Activated CD8-positive, alpha-beta T cell treated with anti-CD3 and anti-CD28 coated beads, Interleukin-2, amount 10 ng/mL, durations not matched to agents 7 days and 5 days (primary cell): ENCODE measurements at regions not wholly inside any gene's neighbourhood (a gene's known extent, or its start where the extent isn't known, plus 50 kb on each side); places are given as distances from the start of the nearest gene placed in this dataset.

Experiments
- ATAC-seq: fragments of 150-1000 bp; cut with Tn5 transposase; one replicate; pipeline ENCODE4 v1.10.0; 2021; ENCODE audit warnings: moderate library complexity
- CTCF ChIA-PET: fragments of 350-600 bp; sonication (Branson Sonifier 250); formaldehyde crosslinking; loops from one replicate; lab custom pipeline; 2021; ENCODE audit warnings: antibody characterized with exemption; lab: Charles Lee
- POLR2A ChIA-PET: fragments of 350-600 bp; sonication (Branson Sonifier 250); formaldehyde crosslinking; loops from one replicate; lab custom pipeline; 2021; ENCODE audit warnings: antibody characterized with exemption; lab: Charles Lee
- DNase-seq: peaks from one replicate; pipeline ENCODE4 v3.0.0-alpha.2; 2020
- H3K27ac Mint-ChIP-seq: one replicate; pipeline ENCODE4 v1.8.0; 2021; ENCODE audit warnings: mild to moderate bottlenecking, mixed read lengths
- H3K27me3 Mint-ChIP-seq: one replicate; pipeline ENCODE4 v1.8.0; 2021; ENCODE audit warnings: low read depth, mixed read lengths
- H3K36me3 Mint-ChIP-seq: one replicate; pipeline ENCODE4 v1.8.0; 2021; ENCODE audit warnings: low read depth, mixed read lengths
- H3K4me1 Mint-ChIP-seq: one replicate; pipeline ENCODE4 v1.8.0; 2021; ENCODE audit warnings: low read depth, mixed read lengths
- H3K4me3 Mint-ChIP-seq: one replicate; pipeline ENCODE4 v1.8.0; 2021; ENCODE audit warnings: mild to moderate bottlenecking, mixed read lengths
- H3K9me3 Mint-ChIP-seq: one replicate; pipeline ENCODE4 v1.8.0; 2022; ENCODE audit warnings: mixed read lengths; ENCODE audit not compliant: insufficient read depth

DNA sequence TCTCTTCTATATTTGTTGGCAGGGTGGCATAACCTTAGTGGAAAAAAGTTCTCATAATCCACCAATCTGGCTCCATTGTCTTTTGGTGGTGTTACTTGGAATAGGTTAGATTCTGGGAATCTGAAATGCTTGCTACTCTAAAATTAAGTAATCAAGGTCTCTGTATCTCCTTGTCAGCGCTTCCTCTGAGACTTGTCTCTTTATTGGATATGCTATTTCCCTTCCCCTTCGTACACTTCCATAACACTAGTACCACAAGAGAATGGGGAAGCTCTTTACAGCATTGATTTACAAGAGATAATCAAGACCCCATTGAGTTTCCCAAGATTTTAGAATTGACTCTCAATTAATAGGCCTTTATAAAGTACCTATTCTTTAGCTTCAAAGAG is 280.2 kb downstream of the ADGB start:
- no peak overlapping the region for H3K27ac Mint-ChIP-seq
- no peak for DNase-seq
- no peaks in the 10 kb centered on the region for H3K9me3 Mint-ChIP-seq
- H3K36me3 Mint-ChIP-seq: no peaks in the 10 kb centered on the region
- no peak overlapping the region for H3K4me3 Mint-ChIP-seq
- ChIA-PET POLR2A (no interaction called here), CTCF (no interaction called here)
- H3K4me1 Mint-ChIP-seq: peaks cover 14% of the 10 kb centered on the region
- no peak for ATAC-seq
- peaks cover 3% of the 10 kb centered on the region for H3K27me3 Mint-ChIP-seq

GRCh38 chr6:146879406-146880117 is 280.8 kb downstream of the ADGB start:
- ChIA-PET CTCF (no interaction called here), POLR2A (no interaction called here)
- ATAC-seq (no peak), DNase-seq (no peak)
- H3K36me3 Mint-ChIP-seq: no peaks in the 10 kb centered on the region
- no peak overlapping the region for H3K4me3 Mint-ChIP-seq
- H3K27me3 Mint-ChIP-seq: peaks cover 3% of the 10 kb centered on the region
- peaks cover 14% of the 10 kb centered on the region for H3K4me1 Mint-ChIP-seq
- H3K27ac Mint-ChIP-seq: no peak overlapping the region
- no peaks in the 10 kb centered on the region for H3K9me3 Mint-ChIP-seq

GRCh38 chr6:146881228-146882181 is 282.7 kb downstream of the ADGB start:
- peaks cover 8% of the 10 kb centered on the region for H3K4me1 Mint-ChIP-seq
- no peak for DNase-seq
- no peaks in the 10 kb centered on the region for H3K36me3 Mint-ChIP-seq
- H3K27me3 Mint-ChIP-seq: peaks cover 3% of the 10 kb centered on the region
- no peaks in the 10 kb centered on the region for H3K9me3 Mint-ChIP-seq
- POLR2A ChIA-PET: no interaction called here
- CTCF ChIA-PET: no interaction called here
- ATAC-seq: no peak
- H3K4me3 Mint-ChIP-seq: no peak overlapping the region
- no peak overlapping the region for H3K27ac Mint-ChIP-seq

DNA sequence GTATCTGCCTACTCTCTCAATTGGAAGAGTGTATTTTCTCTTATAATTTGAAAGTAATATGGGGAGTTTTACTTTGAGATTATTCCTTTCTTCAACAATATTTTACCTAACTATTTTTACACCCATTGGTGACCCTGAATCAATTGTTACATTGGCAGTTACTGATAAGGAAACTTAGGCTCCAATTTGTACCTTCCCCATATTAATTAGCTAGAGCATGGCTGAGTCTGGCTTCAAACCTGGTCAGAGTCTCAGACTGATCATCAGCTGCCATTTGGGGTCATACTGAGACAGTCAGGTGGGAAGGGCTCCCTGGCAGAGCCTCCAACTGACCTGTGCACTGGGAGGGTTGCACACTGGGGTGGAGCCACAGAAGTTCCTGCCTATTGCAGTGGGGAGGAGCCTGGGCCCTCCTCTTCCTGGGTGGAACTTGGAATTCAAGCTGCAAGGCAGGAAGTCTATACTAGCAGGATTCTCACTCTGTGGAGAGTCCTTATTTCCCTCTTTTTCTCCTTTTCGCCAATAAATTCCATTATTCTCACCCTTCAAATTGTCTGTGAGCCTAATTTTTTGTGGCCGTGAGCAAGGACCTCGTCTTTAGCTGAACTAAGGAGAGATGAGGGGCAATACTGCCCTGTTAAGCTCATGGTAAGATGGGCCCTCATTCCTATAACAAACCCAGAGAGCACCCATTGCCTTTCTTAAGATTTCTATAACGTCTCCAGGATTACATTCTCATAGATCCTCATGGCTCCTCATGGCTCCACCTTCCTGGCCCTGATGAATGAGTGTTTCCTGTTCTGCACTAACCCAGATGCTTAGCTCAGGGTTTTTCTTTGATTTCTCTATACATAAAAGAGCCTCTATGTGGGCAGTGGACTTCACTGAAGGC is 285.1 kb downstream of the ADGB start:
- CTCF ChIA-PET: no interaction called here

DNA sequence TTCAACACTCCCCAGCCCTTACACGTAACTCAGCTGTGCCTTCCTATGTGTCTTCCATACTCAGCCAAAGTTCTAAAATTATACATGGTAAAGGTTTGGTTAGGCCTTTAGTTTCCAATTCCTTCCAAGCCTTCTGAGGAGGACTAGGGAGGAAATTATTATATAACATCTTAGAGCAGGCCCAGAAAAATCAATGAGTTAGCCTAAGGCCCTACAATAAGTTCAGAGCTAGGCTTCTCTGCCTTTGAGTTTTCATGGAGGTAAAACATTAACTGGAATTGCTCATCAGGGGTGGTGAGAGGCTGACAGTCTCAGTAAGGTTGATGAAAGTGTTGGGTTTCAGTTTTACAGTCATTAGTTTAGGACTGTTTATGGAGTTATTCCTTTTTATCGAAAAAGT is 286.0 kb downstream of the ADGB start:
- Mint-ChIP-seq H3K9me3 (no peaks in the 10 kb centered on the region), H3K27ac (no peak overlapping the region), H3K27me3 (peaks cover 3% of the 10 kb centered on the region), H3K36me3 (no peaks in the 10 kb centered on the region), H3K4me3 (no peak overlapping the region), H3K4me1 (no peaks in the 10 kb centered on the region)
- DNase-seq (no peak), ATAC-seq (no peak)
- ChIA-PET POLR2A (no interaction called here), CTCF (no interaction called here)

More for the DNA sequence above, 285.1 kb downstream of the ADGB start:
- H3K4me1 Mint-ChIP-seq: no peaks in the 10 kb centered on the region
- H3K27me3 Mint-ChIP-seq: peaks cover 3% of the 10 kb centered on the region
- POLR2A ChIA-PET: no interaction called here
- no peaks in the 10 kb centered on the region for H3K9me3 Mint-ChIP-seq
- ATAC-seq (no peak), DNase-seq (no peak)
- H3K4me3 Mint-ChIP-seq: no peak overlapping the region
- H3K36me3 Mint-ChIP-seq: no peaks in the 10 kb centered on the region
- no peak overlapping the region for H3K27ac Mint-ChIP-seq

- H3K27me3 Mint-ChIP-seq: peaks cover 3% of the 10 kb centered on the region
- CTCF ChIA-PET: no interaction called here
Observed at GRCh38 chr6:146885708-146886457, 287.1 kb downstream of the ADGB start.

DNA sequence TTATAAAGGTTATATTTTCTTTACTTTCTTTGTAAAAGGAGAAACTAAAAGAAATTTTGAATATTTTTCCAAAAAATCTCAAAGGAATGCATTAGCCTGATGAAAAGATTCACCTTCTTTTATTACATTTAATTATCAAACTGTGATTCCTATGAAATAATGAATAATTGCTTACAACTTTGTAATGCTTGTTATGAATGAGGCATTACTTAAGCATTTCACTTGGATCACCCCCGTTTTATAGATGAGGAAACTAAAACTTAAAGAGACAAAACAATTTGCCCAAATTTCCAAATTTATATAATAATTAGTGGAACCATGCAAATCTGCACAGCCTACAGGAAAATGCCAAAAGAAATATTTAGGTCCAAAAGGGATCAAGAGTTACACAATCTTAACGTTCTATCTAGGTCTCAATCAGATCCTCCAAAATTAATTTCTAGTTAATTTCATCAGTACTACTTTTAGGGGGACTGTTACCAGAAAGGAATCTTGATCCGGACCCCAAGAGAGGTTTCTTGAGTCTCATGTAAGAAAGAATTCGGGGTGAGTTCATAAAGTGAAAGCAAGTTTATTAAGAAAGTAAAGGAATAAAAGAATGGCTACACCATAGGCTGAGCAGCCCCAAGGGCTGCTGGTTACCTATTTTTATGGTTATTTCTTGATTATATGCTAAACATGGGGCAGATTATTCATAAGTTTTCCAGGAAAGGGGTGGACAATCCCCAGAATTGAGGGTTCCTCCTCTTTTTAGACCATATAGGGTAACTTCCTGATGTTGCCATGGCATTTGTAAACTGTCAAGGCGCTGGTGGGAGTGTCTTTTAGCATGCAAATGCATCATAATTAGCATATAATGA is 288.0 kb downstream of the ADGB start:
- ChIA-PET CTCF (no interaction called here), POLR2A (no interaction called here)
- Mint-ChIP-seq H3K27ac (no peak overlapping the region), H3K36me3 (no peaks in the 10 kb centered on the region), H3K9me3 (no peaks in the 10 kb centered on the region), H3K4me1 (peaks cover under 1% of the 10 kb centered on the region), H3K27me3 (peaks cover under 1% of the 10 kb centered on the region), H3K4me3 (no peak overlapping the region)
- DNase-seq (no peak), ATAC-seq (no peak)

More at GRCh38 chr6:146885708-146886457, 287.1 kb downstream of the ADGB start:
- H3K4me3 Mint-ChIP-seq: no peak overlapping the region
- POLR2A ChIA-PET: no interaction called here
- H3K9me3 Mint-ChIP-seq: no peaks in the 10 kb centered on the region
- no peak overlapping the region for H3K27ac Mint-ChIP-seq
- H3K36me3 Mint-ChIP-seq: no peaks in the 10 kb centered on the region
- DNase-seq: no peak
- H3K4me1 Mint-ChIP-seq: no peaks in the 10 kb centered on the region
- no peak for ATAC-seq

GRCh38 chr6:146887447-146888077 is 288.8 kb downstream of the ADGB start:
- ATAC-seq: no peak
- H3K27me3 Mint-ChIP-seq: no peaks in the 10 kb centered on the region
- ChIA-PET CTCF (interaction anchor here (1.3 kb wide), 1 partner anchor 11 kb away, joined by 3 read pairs; no protein-coding TSS in a partner anchor), POLR2A (no interaction called here)
- peaks cover 7% of the 10 kb centered on the region for H3K4me1 Mint-ChIP-seq
- no peaks in the 10 kb centered on the region for H3K36me3 Mint-ChIP-seq
- DNase-seq: no peak
- H3K27ac Mint-ChIP-seq: no peak overlapping the region
- no peaks in the 10 kb centered on the region for H3K9me3 Mint-ChIP-seq
- no peak overlapping the region for H3K4me3 Mint-ChIP-seq

- Mint-ChIP-seq H3K27me3 (no peaks in the 10 kb centered on the region), H3K36me3 (no peaks in the 10 kb centered on the region), H3K4me1 (peaks cover 12% of the 10 kb centered on the region), H3K27ac (no peak overlapping the region), H3K9me3 (no peaks in the 10 kb centered on the region), H3K4me3 (no peak overlapping the region)
- DNase-seq (no peak), ATAC-seq (no peak)
- CTCF ChIA-PET: no interaction called here
- POLR2A ChIA-PET: no interaction called here
Observed at GRCh38 chr6:146889303-146889702, 290.5 kb downstream of the ADGB start.

DNA sequence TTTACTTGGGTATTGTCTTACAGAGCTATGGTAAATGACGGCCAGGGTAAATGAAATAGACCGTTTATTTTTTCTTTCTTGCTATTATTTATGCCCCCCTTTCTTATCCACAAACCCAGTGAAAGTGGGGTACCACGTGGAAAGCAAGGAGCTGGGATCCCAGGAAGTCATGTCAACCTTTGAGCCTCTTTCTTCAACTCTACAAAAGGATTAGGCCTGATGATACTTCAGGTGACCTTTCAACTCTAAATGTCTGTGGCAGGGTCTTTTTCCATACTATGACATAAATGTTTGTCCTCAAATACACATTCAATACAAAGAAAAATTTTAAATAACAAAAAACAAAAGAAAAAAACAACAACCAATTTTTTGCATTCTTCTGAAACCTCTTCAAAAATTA is 291.4 kb downstream of the ADGB start:
- H3K27me3 Mint-ChIP-seq: no peaks in the 10 kb centered on the region
- H3K4me3 Mint-ChIP-seq: no peak overlapping the region
- ChIA-PET CTCF (no interaction called here), POLR2A (no interaction called here)
- no peaks in the 10 kb centered on the region for H3K9me3 Mint-ChIP-seq
- peaks cover 12% of the 10 kb centered on the region for H3K4me1 Mint-ChIP-seq
- ATAC-seq: no peak
- H3K27ac Mint-ChIP-seq: no peak overlapping the region
- H3K36me3 Mint-ChIP-seq: no peaks in the 10 kb centered on the region
- DNase-seq: no peak
